ENCODE measurements at regions not wholly inside any gene's neighbourhood (a gene's known extent, or its start where the extent isn't known, plus 50 kb on each side); places are given as distances from the start of the nearest gene placed in this dataset.

DNA sequence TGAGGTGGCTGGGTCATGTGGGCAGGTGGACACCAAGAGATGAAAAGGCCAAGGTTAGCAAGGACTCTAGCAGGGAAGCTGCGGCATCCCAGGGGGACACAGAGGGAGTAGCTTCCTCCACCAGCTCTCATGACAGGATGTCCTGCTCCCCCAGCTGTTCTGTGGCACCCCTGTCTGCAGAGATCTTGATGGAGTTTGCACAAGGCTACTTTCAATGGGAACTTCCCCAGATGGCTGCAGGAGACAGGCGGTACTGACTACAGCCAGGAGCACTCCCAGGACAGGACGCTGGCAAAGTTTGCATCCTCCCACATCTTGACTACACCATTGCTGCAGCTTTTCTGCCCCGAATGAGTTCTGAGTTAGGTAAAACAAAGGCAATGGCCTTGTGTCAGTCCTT lies 312.8 kb downstream of the TLE4 start:
- no peak for DNase-seq
- Histone ChIP-seq H3K4me3 (ENCODE audit: low read depth in 1 of 3, low read length in 3 of 3) (no peak overlapping the region), H3K4me1 (ENCODE audit: control insufficient read depth in 3 of 3, insufficient read depth in 2 of 3, low read depth in 1 of 3, low read length in 2 of 3) (no peaks in the 10 kb centered on the region), H3K9me3 (ENCODE audit: control insufficient read depth in 2 of 2, insufficient read depth in 1 of 2, low read depth in 1 of 2, low read length in 1 of 2) (no peaks in the 10 kb centered on the region), H3K27me3 (ENCODE audit: control insufficient read depth in 3 of 3, insufficient read depth in 3 of 3, low read length in 3 of 3) (no peaks in the 10 kb centered on the region), H3K36me3 (ENCODE audit: control insufficient read depth in 3 of 3, insufficient read depth in 2 of 3, low read depth in 1 of 3, low read length in 3 of 3) (no peaks in the 10 kb centered on the region), H3K27ac (ENCODE audit: low read depth in 1 of 3, low read length in 2 of 3) (no peak overlapping the region)
- no peak for FAIRE-seq
- 58 to 70% (median 64%) methylated on average over 4 of the region's 4 CpGs for WGBS, 3 donors

DNA sequence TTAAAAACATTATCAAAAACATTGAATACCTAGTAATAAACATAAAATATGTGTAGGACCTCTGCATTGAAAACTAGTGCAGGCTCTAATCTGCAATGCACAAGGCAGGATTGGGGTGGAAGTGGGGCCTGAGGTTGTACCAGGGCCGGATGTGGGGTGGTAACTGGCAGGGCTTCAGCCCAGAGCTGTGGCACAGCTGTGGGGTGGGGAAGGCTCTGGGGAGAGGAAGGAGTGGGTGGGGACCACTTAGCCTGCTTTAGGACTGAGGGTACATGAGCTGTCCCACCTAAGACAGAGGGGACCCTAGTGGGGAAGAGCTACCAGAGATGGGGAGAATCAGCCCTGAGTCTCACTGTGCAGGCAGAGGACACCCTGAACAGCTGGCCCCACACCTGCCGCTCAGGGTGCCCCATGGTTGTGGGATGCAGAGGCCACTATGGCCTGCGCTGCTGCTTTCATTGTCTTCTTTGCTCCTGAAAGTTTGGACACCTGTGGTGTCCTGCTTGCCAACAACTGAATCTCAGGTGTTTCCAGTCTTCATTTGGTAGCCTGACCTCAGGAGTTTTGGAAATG lies 311.4 kb downstream of the TLE4 start:
- Histone ChIP-seq H3K27ac (ENCODE audit: low read depth in 1 of 3, low read length in 2 of 3) (no peak overlapping the region), H3K4me1 (ENCODE audit: control insufficient read depth in 3 of 3, insufficient read depth in 2 of 3, low read depth in 1 of 3, low read length in 2 of 3) (no peaks in the 10 kb centered on the region), H3K4me3 (ENCODE audit: low read depth in 1 of 3, low read length in 3 of 3) (no peak overlapping the region), H3K36me3 (ENCODE audit: control insufficient read depth in 3 of 3, insufficient read depth in 2 of 3, low read depth in 1 of 3, low read length in 3 of 3) (no peaks in the 10 kb centered on the region), H3K9me3 (ENCODE audit: control insufficient read depth in 2 of 2, insufficient read depth in 1 of 2, low read depth in 1 of 2, low read length in 1 of 2) (no peaks in the 10 kb centered on the region), H3K27me3 (ENCODE audit: control insufficient read depth in 3 of 3, insufficient read depth in 3 of 3, low read length in 3 of 3) (no peaks in the 10 kb centered on the region)
- DNase-seq (no peak), FAIRE-seq (no peak)
- WGBS, 3 donors: 74 to 100% (median 74%) methylated on average over 3 of the region's 3 CpGs

DNA sequence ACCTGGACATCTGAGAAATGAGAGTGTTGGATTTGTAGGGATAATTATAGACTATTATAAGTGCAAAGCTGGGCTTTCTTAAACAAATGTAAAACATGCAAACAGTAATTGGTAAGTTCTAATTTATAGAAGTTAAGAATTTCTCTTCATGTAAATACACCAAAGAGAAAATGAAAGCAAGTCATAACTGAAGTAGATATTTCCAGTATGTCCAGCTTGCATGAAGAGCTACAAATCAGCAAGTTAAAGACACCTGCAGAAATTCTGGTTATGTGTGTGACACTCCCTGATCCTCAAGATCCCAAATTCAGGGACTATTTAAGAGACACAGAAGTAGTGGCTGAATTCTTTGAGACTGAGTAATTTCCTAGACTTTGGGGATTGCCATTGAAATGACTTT lies 308.9 kb downstream of the TLE4 start:
- no peaks in the 10 kb centered on the region for H3K9me3 ChIP-seq (ENCODE audit: control insufficient read depth in 2 of 2, insufficient read depth in 1 of 2, low read depth in 1 of 2, low read length in 1 of 2)
- no peaks in the 10 kb centered on the region for H3K27me3 ChIP-seq (ENCODE audit: control insufficient read depth in 3 of 3, insufficient read depth in 3 of 3, low read length in 3 of 3)
- H3K4me1 ChIP-seq (ENCODE audit: control insufficient read depth in 3 of 3, insufficient read depth in 2 of 3, low read depth in 1 of 3, low read length in 2 of 3): no peaks in the 10 kb centered on the region
- no peak overlapping the region for H3K27ac ChIP-seq (ENCODE audit: low read depth in 1 of 3, low read length in 2 of 3)
- H3K36me3 ChIP-seq (ENCODE audit: control insufficient read depth in 3 of 3, insufficient read depth in 2 of 3, low read depth in 1 of 3, low read length in 3 of 3): no peaks in the 10 kb centered on the region
- DNase-seq (no peak), FAIRE-seq (no peak)
- H3K4me3 ChIP-seq (ENCODE audit: low read depth in 1 of 3, low read length in 3 of 3): no peak overlapping the region

DNA sequence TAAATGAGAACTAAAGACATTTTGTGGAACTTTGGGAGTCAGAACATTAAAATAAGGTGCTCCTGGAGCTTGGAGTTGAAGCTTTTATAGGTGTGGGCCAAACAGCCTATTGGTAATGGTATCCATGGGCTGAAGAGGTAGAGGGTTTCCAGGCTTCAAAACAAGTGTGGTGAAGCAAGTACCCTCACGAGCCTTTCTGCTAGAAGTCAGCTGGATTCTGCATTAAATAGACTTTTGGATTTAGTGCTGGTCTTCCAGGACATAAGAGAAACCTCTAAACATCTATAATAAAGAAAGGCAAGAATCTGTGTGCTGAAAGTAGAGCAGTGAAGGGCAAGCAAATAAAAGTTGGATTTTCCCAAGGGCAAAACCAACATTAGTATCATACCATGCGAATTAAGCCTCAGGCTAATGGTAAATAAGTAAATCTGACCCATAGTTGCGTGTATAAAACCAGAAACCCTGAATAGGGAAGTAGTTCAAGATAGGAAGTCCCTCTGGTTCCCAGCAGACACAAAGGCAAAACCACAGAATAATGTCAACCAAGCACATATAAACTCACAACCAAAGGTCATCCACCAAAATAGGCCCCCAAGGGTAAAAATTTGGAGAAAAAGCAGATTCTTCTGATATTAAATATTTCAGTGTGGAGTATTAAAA lies 306.3 kb downstream of the TLE4 start:
- H3K27me3 ChIP-seq (ENCODE audit: control insufficient read depth in 3 of 3, insufficient read depth in 3 of 3, low read length in 3 of 3): no peaks in the 10 kb centered on the region
- DNase-seq (no peak), FAIRE-seq (no peak)
- H3K27ac ChIP-seq (ENCODE audit: low read depth in 1 of 3, low read length in 2 of 3): no peak overlapping the region
- H3K9me3 ChIP-seq (ENCODE audit: control insufficient read depth in 2 of 2, insufficient read depth in 1 of 2, low read depth in 1 of 2, low read length in 1 of 2): no peaks in the 10 kb centered on the region
- H3K36me3 ChIP-seq (ENCODE audit: control insufficient read depth in 3 of 3, insufficient read depth in 2 of 3, low read depth in 1 of 3, low read length in 3 of 3): no peaks in the 10 kb centered on the region
- 47 to 65% (median 52%) methylated on average over 3 of the region's 3 CpGs for WGBS, 3 donors
- H3K4me3 ChIP-seq (ENCODE audit: low read depth in 1 of 3, low read length in 3 of 3): no peak overlapping the region
- H3K4me1 ChIP-seq (ENCODE audit: control insufficient read depth in 3 of 3, insufficient read depth in 2 of 3, low read depth in 1 of 3, low read length in 2 of 3): no peaks in the 10 kb centered on the region

DNA sequence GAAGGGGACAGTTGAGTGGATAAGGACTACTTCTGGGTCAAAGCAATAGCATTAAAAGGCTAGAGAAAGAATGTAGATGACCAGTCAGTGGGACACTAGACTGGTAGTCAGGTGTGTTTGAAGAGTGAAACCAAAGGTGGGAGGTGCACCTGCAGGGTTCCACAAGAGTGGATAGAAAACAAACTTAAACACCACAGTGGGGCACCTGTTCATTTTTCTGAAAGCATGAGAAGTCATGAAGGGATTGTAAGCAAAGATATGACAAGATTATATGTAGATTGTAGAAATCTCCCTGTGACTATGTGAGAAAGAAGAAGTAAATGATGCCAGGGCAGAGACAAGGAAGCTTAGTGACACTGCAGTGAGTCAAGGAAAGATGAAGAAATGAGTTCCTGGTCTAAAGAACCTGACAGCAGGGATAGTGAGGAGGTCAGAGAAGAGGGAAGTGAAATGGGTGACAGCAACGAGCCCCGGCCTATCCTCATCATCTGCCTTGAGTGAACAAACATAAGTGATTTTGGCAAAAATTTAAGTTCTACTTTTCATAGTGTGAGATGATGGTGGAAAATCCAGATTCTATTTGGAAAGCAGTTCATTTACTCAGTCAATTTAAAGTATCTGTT lies 296.9 kb downstream of the TLE4 start:
- 77 to 81% (median 79%) methylated on average over 2 of the region's 2 CpGs for WGBS, 3 donors

DNA sequence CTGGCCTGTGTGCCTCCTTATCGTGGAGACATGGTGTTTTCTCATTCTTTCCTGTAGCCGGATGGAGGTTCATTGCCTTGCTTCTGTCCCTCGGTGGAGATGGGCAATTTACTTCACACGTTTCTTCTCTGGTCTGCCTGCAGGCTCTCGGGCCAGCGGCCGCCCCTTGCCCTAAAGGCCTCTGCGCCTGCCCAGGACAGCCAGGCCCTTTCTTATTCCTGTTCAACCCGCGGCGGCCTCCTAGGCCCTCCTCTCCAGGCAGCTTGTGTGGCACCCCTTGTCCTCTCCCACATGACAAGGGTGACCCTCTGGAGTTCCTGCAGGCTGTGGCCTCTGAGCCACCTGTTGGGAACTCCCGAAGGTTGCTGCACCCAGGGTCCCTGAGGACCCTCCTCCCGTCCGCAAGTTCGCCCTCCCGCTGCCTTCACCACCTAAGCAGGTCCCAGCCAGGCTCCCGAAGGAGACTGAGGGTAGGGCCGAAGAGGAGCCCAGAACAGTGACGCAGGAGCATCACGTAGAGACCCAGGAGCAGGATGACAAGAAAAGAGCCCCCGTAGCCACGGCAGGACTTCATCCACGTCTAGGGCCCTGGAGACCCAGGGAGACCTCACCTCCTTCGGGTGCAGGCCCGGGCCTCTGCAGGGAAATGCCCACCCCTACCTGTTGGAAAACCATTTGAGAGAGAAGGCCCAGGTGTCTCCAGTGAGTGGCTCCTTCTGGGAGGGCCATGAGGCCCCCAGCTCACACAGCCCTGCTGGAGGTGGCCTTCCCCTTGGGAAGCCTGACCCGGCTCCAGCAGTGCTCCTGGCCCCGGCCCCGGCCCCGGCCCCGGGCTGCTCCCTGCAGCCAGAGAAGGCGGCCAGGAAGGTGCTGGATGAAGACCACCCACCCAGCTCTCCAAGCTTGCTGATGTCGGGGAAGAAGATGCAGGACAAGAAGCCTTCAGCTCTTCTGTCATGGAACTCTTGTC lies 291.4 kb downstream of the TLE4 start:
- H3K9me3 ChIP-seq (ENCODE audit: control insufficient read depth in 2 of 2, insufficient read depth in 1 of 2, low read depth in 1 of 2, low read length in 1 of 2): peaks cover 0 to 17% of the 10 kb centered on the region in 2 donors
- no peak for FAIRE-seq
- no peak for DNase-seq
- 90 to 96% (median 94%) methylated on average over 32 of the region's 32 CpGs for WGBS, 3 donors
- H3K4me3 ChIP-seq (ENCODE audit: low read depth in 1 of 3, low read length in 3 of 3): no peak overlapping the region
- H3K36me3 ChIP-seq (ENCODE audit: control insufficient read depth in 3 of 3, insufficient read depth in 2 of 3, low read depth in 1 of 3, low read length in 3 of 3): no peaks in the 10 kb centered on the region
- no peak overlapping the region for H3K27ac ChIP-seq (ENCODE audit: low read depth in 1 of 3, low read length in 2 of 3)
- no peaks in the 10 kb centered on the region for H3K4me1 ChIP-seq (ENCODE audit: control insufficient read depth in 3 of 3, insufficient read depth in 2 of 3, low read depth in 1 of 3, low read length in 2 of 3)
- no peaks in the 10 kb centered on the region for H3K27me3 ChIP-seq (ENCODE audit: control insufficient read depth in 3 of 3, insufficient read depth in 3 of 3, low read length in 3 of 3)

More for the DNA sequence above, 296.9 kb downstream of the TLE4 start:
- no peak for DNase-seq
- Histone ChIP-seq H3K4me1 (ENCODE audit: control insufficient read depth in 3 of 3, insufficient read depth in 2 of 3, low read depth in 1 of 3, low read length in 2 of 3) (no peaks in the 10 kb centered on the region), H3K9me3 (ENCODE audit: control insufficient read depth in 2 of 2, insufficient read depth in 1 of 2, low read depth in 1 of 2, low read length in 1 of 2) (peaks cover 0 to 4% of the 10 kb centered on the region in 2 donors), H3K27me3 (ENCODE audit: control insufficient read depth in 3 of 3, insufficient read depth in 3 of 3, low read length in 3 of 3) (no peaks in the 10 kb centered on the region), H3K36me3 (ENCODE audit: control insufficient read depth in 3 of 3, insufficient read depth in 2 of 3, low read depth in 1 of 3, low read length in 3 of 3) (no peaks in the 10 kb centered on the region), H3K27ac (ENCODE audit: low read depth in 1 of 3, low read length in 2 of 3) (no peak overlapping the region), H3K4me3 (ENCODE audit: low read depth in 1 of 3, low read length in 3 of 3) (no peak overlapping the region)
- no peak for FAIRE-seq

DNA sequence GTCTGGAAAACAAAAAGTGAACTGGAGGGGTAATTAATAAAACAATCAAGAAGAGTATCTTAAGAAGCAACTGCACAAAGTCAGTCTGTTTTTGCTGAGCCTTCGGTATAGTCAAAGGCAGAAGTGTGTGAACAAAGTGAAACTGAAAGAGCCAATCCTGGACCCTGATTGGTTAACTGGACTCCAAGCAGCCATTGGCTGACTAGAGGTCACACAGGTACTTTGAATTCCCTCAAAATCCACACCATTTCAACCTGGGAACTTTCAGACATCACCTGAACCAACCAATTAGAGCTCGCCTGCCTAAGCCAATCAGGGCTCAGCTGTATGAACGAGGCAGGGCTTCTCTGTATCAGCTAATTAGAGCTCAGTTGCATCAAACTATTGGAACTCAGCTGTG lies 286.7 kb downstream of the TLE4 start:
- DNase-seq: peak; percentile 12 to 55
- Histone ChIP-seq H3K27me3 (ENCODE audit: control insufficient read depth in 3 of 3, insufficient read depth in 3 of 3, low read length in 3 of 3) (no peaks in the 10 kb centered on the region), H3K4me1 (ENCODE audit: control insufficient read depth in 3 of 3, insufficient read depth in 2 of 3, low read depth in 1 of 3, low read length in 2 of 3) (no peaks in the 10 kb centered on the region), H3K9me3 (ENCODE audit: control insufficient read depth in 2 of 2, insufficient read depth in 1 of 2, low read depth in 1 of 2, low read length in 1 of 2) (peaks cover 0 to 11% of the 10 kb centered on the region in 2 donors), H3K36me3 (ENCODE audit: control insufficient read depth in 3 of 3, insufficient read depth in 2 of 3, low read depth in 1 of 3, low read length in 3 of 3) (no peaks in the 10 kb centered on the region), H3K4me3 (ENCODE audit: low read depth in 1 of 3, low read length in 3 of 3) (no peak overlapping the region), H3K27ac (ENCODE audit: low read depth in 1 of 3, low read length in 2 of 3) (no peak overlapping the region)
- no peak for FAIRE-seq
- 69 to 85% (median 75%) methylated on average over 3 of the region's 3 CpGs for WGBS, 3 donors

DNA sequence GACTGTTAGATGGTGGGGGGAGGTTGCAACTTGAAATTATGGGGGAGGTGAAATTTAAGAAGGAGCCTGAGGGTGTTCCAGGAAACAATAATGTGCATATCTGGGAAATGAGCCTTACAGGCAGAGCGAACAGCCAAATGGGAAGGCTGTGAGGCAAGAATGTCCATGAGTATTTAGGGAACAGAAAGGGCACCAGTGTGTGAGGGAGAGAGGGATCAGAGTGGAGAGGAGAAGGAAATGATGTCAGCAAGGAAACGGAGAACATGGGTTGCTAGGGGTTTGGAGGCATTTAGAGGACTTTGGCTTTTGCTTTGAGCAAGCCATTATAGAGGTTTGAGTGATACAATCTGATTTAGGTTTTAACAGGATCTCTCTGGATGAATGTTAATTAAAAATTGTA lies 285.4 kb downstream of the TLE4 start:
- Histone ChIP-seq H3K4me3 (ENCODE audit: low read depth in 1 of 3, low read length in 3 of 3) (no peak overlapping the region), H3K36me3 (ENCODE audit: control insufficient read depth in 3 of 3, insufficient read depth in 2 of 3, low read depth in 1 of 3, low read length in 3 of 3) (no peaks in the 10 kb centered on the region), H3K4me1 (ENCODE audit: control insufficient read depth in 3 of 3, insufficient read depth in 2 of 3, low read depth in 1 of 3, low read length in 2 of 3) (no peaks in the 10 kb centered on the region), H3K27ac (ENCODE audit: low read depth in 1 of 3, low read length in 2 of 3) (no peak overlapping the region), H3K27me3 (ENCODE audit: control insufficient read depth in 3 of 3, insufficient read depth in 3 of 3, low read length in 3 of 3) (no peaks in the 10 kb centered on the region), H3K9me3 (ENCODE audit: control insufficient read depth in 2 of 2, insufficient read depth in 1 of 2, low read depth in 1 of 2, low read length in 1 of 2) (no peaks in the 10 kb centered on the region)
- DNase-seq (no peak), FAIRE-seq (no peak)
- 70 to 85% (median 76%) methylated on average over 2 of the region's 2 CpGs for WGBS, 3 donors
